ENCODE measurements at regions not wholly inside any gene's neighbourhood (a gene's known extent, or its start where the extent isn't known, plus 50 kb on each side); places are given as distances from the start of the nearest gene placed in this dataset.

DNA sequence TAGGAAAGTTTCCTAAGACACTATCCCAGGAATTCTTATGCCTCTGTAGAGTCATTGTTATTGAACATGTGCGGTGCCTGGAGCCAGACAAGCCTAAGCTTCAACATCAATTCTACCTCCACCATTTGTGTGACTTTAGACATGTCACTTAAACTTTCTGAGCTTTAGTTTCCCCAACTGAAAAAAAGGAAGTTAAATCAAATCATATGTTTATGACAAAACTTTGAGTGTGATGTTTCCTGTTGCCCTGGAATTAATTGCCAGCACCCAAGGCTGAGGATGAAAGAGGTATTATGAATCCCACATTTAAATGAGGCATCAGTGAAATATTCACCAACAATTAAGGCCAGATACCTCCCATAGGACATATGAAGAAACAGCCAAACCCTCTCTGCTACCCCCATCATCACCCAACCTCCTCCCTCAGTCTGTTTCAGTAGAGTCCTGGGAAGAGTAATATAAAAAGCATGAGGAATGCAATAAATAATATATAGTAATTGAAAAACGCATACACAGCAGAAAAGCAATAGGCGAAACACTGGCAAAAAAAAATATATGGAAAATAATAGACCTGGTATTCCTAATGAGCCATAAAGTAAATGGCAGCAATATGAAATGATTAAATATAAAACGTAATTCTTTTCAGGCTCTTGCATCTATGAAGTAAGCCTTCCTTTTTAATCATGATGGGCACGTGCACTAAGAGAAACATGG, 182.0 kb upstream of the DCN start:
- TF ChIP-seq, protein P1, sequence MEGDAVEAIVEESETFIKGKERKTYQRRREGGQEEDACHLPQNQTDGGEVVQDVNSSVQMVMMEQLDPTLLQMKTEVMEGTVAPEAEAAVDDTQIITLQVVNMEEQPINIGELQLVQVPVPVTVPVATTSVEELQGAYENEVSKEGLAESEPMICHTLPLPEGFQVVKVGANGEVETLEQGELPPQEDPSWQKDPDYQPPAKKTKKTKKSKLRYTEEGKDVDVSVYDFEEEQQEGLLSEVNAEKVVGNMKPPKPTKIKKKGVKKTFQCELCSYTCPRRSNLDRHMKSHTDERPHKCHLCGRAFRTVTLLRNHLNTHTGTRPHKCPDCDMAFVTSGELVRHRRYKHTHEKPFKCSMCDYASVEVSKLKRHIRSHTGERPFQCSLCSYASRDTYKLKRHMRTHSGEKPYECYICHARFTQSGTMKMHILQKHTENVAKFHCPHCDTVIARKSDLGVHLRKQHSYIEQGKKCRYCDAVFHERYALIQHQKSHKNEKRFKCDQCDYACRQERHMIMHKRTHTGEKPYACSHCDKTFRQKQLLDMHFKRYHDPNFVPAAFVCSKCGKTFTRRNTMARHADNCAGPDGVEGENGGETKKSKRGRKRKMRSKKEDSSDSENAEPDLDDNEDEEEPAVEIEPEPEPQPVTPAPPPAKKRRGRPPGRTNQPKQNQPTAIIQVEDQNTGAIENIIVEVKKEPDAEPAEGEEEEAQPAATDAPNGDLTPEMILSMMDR (IDR thresholded peaks at IDR 0.05; ENCODE audit: insufficient read depth, missing control alignments) = no peak
- no peak for FAIRE-seq
- DNase-seq (ENCODE audit: insufficient read length, low spot score) = no peak

DNA sequence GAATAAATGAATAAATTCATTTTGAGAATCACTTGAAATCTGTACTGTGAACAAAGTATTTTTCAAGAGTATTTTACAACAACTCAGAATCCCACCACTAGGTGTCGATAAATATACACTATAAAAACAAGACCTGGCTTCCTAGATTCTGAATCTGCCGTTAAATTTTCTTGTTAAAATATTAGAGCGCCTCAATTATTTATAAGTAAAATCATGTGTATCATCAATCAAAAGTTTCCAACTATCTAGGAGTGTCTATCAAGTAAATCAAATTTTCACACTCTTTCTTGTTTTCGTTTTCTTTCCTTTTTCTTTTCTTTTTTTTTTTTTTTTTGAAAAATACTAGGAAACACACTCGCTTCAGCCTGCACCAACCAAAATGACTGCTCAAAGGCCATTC, 179.2 kb upstream of the DCN start:
- no peak for DNase-seq (ENCODE audit: insufficient read length, low spot score)
- FAIRE-seq = no peak
- TF ChIP-seq, protein P1 (IDR thresholded peaks at IDR 0.05; ENCODE audit: insufficient read depth, missing control alignments) = peak; percentile 54

DNA sequence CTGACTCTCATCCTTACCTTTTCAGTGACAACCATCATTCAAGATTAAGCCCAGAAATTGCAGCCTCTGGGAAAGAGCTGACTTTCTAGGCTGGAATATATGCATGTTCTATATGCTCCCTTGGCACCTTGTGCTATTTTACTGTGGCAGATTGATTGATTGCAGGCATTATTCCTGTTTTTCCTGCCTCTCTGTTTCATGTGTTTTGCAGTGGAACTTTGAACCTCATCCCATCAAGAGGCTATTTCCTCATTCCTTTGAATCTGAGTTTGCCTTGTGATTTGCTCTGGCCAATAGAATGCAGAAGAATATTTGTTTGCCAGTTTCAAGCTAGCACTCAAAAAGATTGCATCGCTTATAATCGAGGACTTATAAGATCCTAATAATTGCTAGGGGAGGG, 174.8 kb upstream of the DCN start:
- FAIRE-seq (no peak), DNase-seq (ENCODE audit: insufficient read length, low spot score) (no peak)
- TF ChIP-seq, protein P1 (IDR thresholded peaks at IDR 0.05; ENCODE audit: insufficient read depth, missing control alignments) = no peak

DNA sequence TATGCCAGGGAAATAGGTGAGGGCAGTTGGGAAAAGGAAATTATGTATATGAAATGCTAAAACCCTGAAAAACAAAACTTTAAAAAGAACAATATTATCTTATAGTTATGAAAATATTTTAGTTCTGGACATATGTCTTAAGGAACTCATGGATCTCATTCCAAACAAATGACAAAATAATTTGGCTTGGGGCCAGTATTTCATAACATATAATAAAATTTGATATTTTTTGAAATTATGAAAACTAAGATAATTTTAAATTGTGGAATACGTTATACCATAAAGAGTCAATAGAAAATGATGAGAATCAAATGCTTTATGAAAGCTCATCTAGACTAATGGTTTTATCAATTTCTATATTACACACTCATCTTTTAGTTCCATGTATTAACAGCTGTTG, 173.8 kb upstream of the DCN start:
- FAIRE-seq (no peak), DNase-seq (ENCODE audit: insufficient read length, low spot score) (no peak)
- TF ChIP-seq, protein P1 (IDR thresholded peaks at IDR 0.05; ENCODE audit: insufficient read depth, missing control alignments) = no peak

DNA sequence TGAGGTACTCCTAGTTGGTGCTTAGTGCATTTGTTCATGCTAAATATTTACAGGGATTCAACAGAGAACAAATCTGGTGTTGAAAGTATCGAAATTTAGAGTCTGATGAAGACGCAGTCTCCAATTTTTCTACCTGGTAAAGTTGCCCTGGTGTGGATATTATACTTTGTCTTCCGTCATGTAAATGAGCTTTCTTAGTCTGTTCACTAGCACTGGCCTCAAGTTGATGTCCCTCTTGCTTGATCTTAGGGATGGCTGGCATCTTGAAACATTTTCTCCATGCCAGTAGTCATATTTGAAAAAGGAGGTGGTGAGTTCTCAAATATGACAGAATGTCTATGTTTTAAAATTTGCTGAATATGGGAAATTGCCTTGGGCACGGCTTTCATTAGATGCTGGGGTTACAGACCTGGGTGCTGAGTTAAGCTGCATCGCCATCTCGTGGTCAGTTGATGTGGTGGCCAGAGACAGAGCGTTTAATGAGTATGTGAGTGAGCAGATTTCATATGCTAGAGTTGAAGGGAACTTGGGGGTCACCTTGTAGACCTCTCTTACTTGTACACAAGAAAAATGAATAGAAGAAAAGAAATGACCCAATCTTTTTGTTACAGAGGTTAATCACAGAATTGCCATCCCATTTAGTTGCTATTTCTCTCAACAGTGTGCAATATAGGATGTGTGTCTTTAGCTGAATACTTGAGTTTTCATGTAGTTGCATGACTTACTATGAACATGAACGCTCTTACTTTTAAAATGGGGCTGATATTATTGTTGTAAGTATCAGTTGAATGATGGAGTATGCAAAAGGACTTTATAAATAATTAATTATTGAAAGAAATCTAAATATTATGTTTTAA, 172.8 kb upstream of the DCN start:
- no peak for DNase-seq (ENCODE audit: insufficient read length, low spot score)
- TF ChIP-seq, protein P1 (IDR thresholded peaks at IDR 0.05; ENCODE audit: insufficient read depth, missing control alignments) = peak; percentile 93
- FAIRE-seq = peak; percentile 94

DNA sequence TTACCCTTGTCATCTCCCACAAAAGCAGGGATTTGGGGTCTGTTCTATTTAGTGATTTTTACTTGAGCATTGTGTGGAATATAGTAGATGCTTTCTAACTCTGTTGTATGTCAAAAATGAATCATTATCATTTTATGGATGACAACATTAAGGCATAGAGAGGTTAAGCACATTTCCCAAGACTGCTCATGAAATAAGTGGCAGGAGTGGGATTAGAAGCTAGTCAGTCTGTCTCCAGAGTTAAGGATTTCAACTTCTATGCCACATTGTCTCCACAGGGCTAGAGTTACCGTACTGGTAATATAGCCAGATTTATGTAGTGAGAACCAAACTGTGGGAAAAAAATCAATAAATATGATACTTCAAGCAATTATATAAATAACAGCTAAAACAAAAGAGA, 170.6 kb upstream of the DCN start:
- FAIRE-seq (no peak), DNase-seq (ENCODE audit: insufficient read length, low spot score) (no peak)
- TF ChIP-seq, protein P1 (IDR thresholded peaks at IDR 0.05; ENCODE audit: insufficient read depth, missing control alignments) = no peak

DNA sequence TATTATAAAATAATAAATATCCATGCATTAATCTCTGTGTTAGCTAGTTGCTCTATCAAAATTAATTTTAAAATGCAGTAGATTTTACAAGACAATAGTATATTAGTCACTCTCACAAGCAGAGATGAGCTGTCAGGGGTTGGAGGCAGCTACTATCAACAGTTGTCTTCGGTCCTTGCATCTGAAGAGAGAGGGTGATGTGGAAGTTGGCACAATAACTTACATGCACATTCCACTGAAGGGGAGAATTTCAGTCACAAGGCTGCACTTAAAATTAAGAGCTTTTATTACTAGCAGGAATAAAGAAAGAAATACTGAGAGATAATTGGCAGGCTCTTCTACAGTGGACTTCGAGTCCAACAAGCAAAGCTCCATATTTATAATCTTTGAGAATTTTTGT, 166.9 kb upstream of the DCN start:
- DNase-seq (ENCODE audit: insufficient read length, low spot score) = no peak
- TF ChIP-seq, protein P1 (IDR thresholded peaks at IDR 0.05; ENCODE audit: insufficient read depth, missing control alignments) = no peak
- FAIRE-seq = no peak

All from D721Med (cell line).